Endothelial cell of umbilical vein (primary cell): ENCODE measurements at regions not wholly inside any gene's neighbourhood (a gene's known extent, or its start where the extent isn't known, plus 50 kb on each side); places are given as distances from the start of the nearest gene placed in this dataset.

ENCODE experiments used
- BruUV-seq: library from RNA; stranded (reverse); fragments of 400-500 nt; replicated peaks from 2 replicates; lab custom pipeline; 2021; lab: Mats Ljungman, UMichigan
- CTCF ChIA-PET: fragments of 300-600, 350-600 bp; sonication (Branson Sonifier 250); formaldehyde crosslinking; loops from one replicate; lab custom pipeline; 2021; ENCODE audit warnings: antibody characterized with exemption, inconsistent platforms; lab: Charles Lee
- POLR2A ChIA-PET: fragments of 300-600, 350-600 bp; sonication (Branson Sonifier 250); formaldehyde crosslinking; loops from one replicate; lab custom pipeline; 2021; ENCODE audit warnings: antibody characterized with exemption, inconsistent platforms; lab: Charles Lee
- DNase-seq: peaks from one replicate; pipeline ENCODE4 v3.0.0-alpha.2; 2011; ENCODE audit warnings: low read depth, low spot score
- FAIRE-seq: peaks from 2 replicates; lab custom pipeline; 2011; peaks lifted over from hg19 to GRCh38; lab: Jason Lieb, UNC
- H2AFZ ChIP-seq: 2 replicates; pipeline ENCODE4 v1.6.0; 2012; ENCODE audit warnings: low read depth, low read length, control low read depth, inconsistent platforms
- H3K27ac ChIP-seq: 2 replicates; pipeline ENCODE4 v1.5.1; 2011; ENCODE audit warnings: low read depth, mild to moderate bottlenecking, control low read depth, low read length, moderate library complexity; ENCODE audit not compliant: insufficient read depth
- H3K27me3 ChIP-seq, 2 experiments: 2 replicates each; pipeline versions ENCODE4 v1.6.0 to v1.6.1; 2011; ENCODE audit warnings: low read length in 2 of 2, mixed read lengths in 1 of 2; ENCODE audit not compliant: control insufficient read depth in 2 of 2, insufficient read depth in 2 of 2
- H3K36me3 ChIP-seq, 2 experiments: 2 replicates in 1 of 2; 3 replicates in 1 of 2; pipeline ENCODE4 v1.5.1; 2011; ENCODE audit warnings: low read length in 2 of 2, mild to moderate bottlenecking in 1 of 2, moderate library complexity in 1 of 2; ENCODE audit not compliant: control insufficient read depth in 2 of 2, insufficient read depth in 2 of 2; ENCODE audit errors: extremely low read depth in 1 of 2
- H3K4me1 ChIP-seq: 3 replicates; pipeline ENCODE4 v1.5.1; 2011; ENCODE audit warnings: mild to moderate bottlenecking, low read length; ENCODE audit not compliant: control insufficient read depth, insufficient read depth; ENCODE audit errors: extremely low read depth
- H3K4me2 ChIP-seq: 2 replicates; pipeline ENCODE4 v1.6.1; 2011; ENCODE audit warnings: low read length, control low read depth, mixed read lengths; ENCODE audit not compliant: insufficient read depth
- H3K4me3 ChIP-seq, 3 experiments: fragments of 200-600 bp in 1 of 3; sonication (generic), shearing (Covaris generic) in 1 of 3; replicated peaks in 1 of 3; 2 replicates each; pipeline ENCODE4 v1.5.1; 2011 to 2016; ENCODE audit warnings: control low read depth in 3 of 3, low read length in 3 of 3, mild to moderate bottlenecking in 2 of 3, inconsistent platforms in 1 of 3, low read depth in 1 of 3, moderate library complexity in 1 of 3; ENCODE audit not compliant: insufficient read depth in 1 of 3
- H3K79me2 ChIP-seq: 2 replicates; pipeline ENCODE4 v1.6.0; 2012; ENCODE audit warnings: low read length, inconsistent platforms; ENCODE audit not compliant: control insufficient read depth, insufficient read depth
- H3K9ac ChIP-seq: replicated peaks from 2 replicates; pipeline ENCODE3; 2011; ENCODE audit warnings: low read length, control low read depth; ENCODE audit not compliant: insufficient read depth; ENCODE audit errors: extremely low read depth
- H3K9me1 ChIP-seq: replicated peaks from 3 replicates; pipeline ENCODE4 v1.6.0; 2011; ENCODE audit warnings: mild to moderate bottlenecking, low read length; ENCODE audit not compliant: control insufficient read depth, insufficient read depth; ENCODE audit errors: extremely low read depth
- H3K9me3 ChIP-seq: replicated peaks from 2 replicates; pipeline ENCODE4 v1.5.1; 2012; ENCODE audit warnings: low read length, inconsistent platforms; ENCODE audit not compliant: control insufficient read depth, insufficient read depth
- H4K20me1 ChIP-seq: replicated peaks from 2 replicates; pipeline ENCODE3; 2011; ENCODE audit warnings: mild to moderate bottlenecking, low read length; ENCODE audit not compliant: control insufficient read depth, insufficient read depth; ENCODE audit errors: extremely low read depth
- EZH2 ChIP-seq: IDR thresholded peaks from 2 replicates; pipeline ENCODE4 v1.6.1; 2012; ENCODE audit warnings: borderline replicate concordance, low read depth, mild to moderate bottlenecking, moderate library complexity, low read length, inconsistent platforms; ENCODE audit not compliant: severe bottlenecking
- FOS ChIP-seq: IDR thresholded peaks from 2 replicates; pipeline ENCODE4 v1.6.1; 2011; ENCODE audit warnings: mild to moderate bottlenecking, low read length, moderate library complexity, borderline replicate concordance; ENCODE audit not compliant: insufficient read depth
- GATA2 ChIP-seq: IDR thresholded peaks from 2 replicates; pipeline ENCODE4 v1.7.0; 2011; ENCODE audit warnings: low read depth, mild to moderate bottlenecking, moderate library complexity, mixed read lengths, low read length; ENCODE audit not compliant: insufficient read length, insufficient read depth
- JUN ChIP-seq: IDR thresholded peaks from 2 replicates; pipeline ENCODE4 v1.6.1; 2011; ENCODE audit warnings: borderline replicate concordance, low read depth; ENCODE audit not compliant: insufficient read length, insufficient read depth
- MYC ChIP-seq: IDR thresholded peaks from one replicate; pipeline ENCODE4 v1.6.1; 2011; ENCODE audit warnings: mild to moderate bottlenecking, low read depth, low read length
- POLR2A ChIP-seq: IDR thresholded peaks from 2 replicates; pipeline ENCODE4 v1.6.1; 2012; ENCODE audit warnings: low read depth, mild to moderate bottlenecking, control low read depth, low read length
- POLR2AphosphoS5 ChIP-seq: IDR thresholded peaks from 2 replicates; pipeline ENCODE4 v1.6.1; 2012; ENCODE audit warnings: low read depth, mild to moderate bottlenecking, control low read depth, low read length, moderate library complexity; ENCODE audit not compliant: insufficient read depth
- dilution Hi-C: fragments of 300-500 bp; cut with MboI; formaldehyde crosslinking; loops from one replicate; pipeline ENCODE4 v1.15.0; 2019; ENCODE audit warnings: low sequenced_read_pairs; ENCODE audit not compliant: extremely low pct_ligation_motif_present
- intact Hi-C: fragments of 100-400 bp; cut with micrococcal nuclease; formaldehyde crosslinking; loops from one replicate; pipeline ENCODE4 v1.10.0; 2022
- TF ChIP-seq, protein P1 (sequence below): IDR thresholded peaks from 2 replicates; pipeline ENCODE4 v1.6.1; 2011; ENCODE audit not compliant: insufficient read depth, insufficient read length
- TF ChIP-seq, protein P2 (sequence below), 2 donors: IDR thresholded peaks; 1 replicate in 1 of 2; 2 replicates in 1 of 2; pipeline ENCODE4 v1.5.1; 2011; ENCODE audit warnings: low read length in 2 of 2, mild to moderate bottlenecking in 2 of 2, moderate library complexity in 2 of 2, control low read depth in 1 of 2, inconsistent platforms in 1 of 2, low read depth in 1 of 2; ENCODE audit not compliant: insufficient read depth in 1 of 2; ENCODE audit errors: extremely low read depth in 1 of 2

DNA sequence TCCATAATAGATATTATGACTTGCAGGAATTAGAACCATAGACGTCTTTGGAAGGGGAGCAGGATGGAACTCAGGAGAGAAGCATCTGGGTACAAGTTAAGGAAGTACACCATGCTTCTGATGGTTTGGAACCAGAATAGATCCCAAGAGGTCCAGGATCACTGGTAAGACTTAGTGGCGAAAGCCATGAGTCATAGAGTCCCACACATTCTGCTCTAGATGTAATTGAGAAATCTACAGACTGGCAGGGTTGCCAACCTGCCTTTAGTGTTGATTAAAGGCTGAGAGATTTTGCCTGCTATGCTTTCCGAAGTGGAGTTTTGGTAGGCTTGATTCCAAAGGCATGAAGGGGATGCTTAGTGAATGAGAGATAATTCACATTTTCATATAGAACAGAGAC, 57.1 kb upstream of the C1orf87 start:
- TF ChIP-seq, protein P1, sequence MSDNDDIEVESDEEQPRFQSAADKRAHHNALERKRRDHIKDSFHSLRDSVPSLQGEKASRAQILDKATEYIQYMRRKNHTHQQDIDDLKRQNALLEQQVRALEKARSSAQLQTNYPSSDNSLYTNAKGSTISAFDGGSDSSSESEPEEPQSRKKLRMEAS, result no peak
- no peak for TF ChIP-seq FOS
- no peak for TF ChIP-seq POLR2AphosphoS5
- no peak for TF ChIP-seq JUN
- TF ChIP-seq MYC, result no peak
- no peak for TF ChIP-seq POLR2A
- no peak for TF ChIP-seq EZH2
- TF ChIP-seq, protein P2, sequence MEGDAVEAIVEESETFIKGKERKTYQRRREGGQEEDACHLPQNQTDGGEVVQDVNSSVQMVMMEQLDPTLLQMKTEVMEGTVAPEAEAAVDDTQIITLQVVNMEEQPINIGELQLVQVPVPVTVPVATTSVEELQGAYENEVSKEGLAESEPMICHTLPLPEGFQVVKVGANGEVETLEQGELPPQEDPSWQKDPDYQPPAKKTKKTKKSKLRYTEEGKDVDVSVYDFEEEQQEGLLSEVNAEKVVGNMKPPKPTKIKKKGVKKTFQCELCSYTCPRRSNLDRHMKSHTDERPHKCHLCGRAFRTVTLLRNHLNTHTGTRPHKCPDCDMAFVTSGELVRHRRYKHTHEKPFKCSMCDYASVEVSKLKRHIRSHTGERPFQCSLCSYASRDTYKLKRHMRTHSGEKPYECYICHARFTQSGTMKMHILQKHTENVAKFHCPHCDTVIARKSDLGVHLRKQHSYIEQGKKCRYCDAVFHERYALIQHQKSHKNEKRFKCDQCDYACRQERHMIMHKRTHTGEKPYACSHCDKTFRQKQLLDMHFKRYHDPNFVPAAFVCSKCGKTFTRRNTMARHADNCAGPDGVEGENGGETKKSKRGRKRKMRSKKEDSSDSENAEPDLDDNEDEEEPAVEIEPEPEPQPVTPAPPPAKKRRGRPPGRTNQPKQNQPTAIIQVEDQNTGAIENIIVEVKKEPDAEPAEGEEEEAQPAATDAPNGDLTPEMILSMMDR (IDR thresholded peaks at IDR 0.05; ENCODE audit: extremely low read depth in 1 of 2, insufficient read depth in 1 of 2, low read depth in 1 of 2, low read length in 2 of 2), result no peak
- TF ChIP-seq GATA2, result no peak
- H3K27ac ChIP-seq, result no peak overlapping the region
- no peaks in the 10 kb centered on the region for H3K27me3 ChIP-seq
- H3K4me1 ChIP-seq, result peaks cover 8% of the 10 kb centered on the region
- DNase-seq (no peak), FAIRE-seq (no peak)
- H3K9me1 ChIP-seq, result no peaks in the 10 kb centered on the region
- no peak overlapping the region for H3K9ac ChIP-seq
- no peak overlapping the region for H3K4me3 ChIP-seq
- dilution Hi-C loops (no loop called here), intact Hi-C loops (no loop called here)
- CTCF ChIA-PET, result interaction anchor here (1.2 to 1.5 kb wide), 2 partner anchors 21 to 912 kb away, joined by 4 read pairs; no protein-coding TSS in a partner anchor
- no peak overlapping the region for H2AFZ ChIP-seq
- no peaks in the 10 kb centered on the region for H3K79me2 ChIP-seq
- no peaks in the 10 kb centered on the region for H4K20me1 ChIP-seq
- H3K9me3 ChIP-seq, result no peaks in the 10 kb centered on the region
- BruUV-seq, result no TSS peak
- no peak overlapping the region for H3K4me2 ChIP-seq
- POLR2A ChIA-PET, result no interaction called here
- H3K36me3 ChIP-seq, result no peaks in the 10 kb centered on the region
